ENCODE measurements at regions not wholly inside any gene's neighbourhood (a gene's known extent, or its start where the extent isn't known, plus 50 kb on each side); places are given as distances from the start of the nearest gene placed in this dataset.

- no peak overlapping the region for H3K27ac ChIP-seq (ENCODE audit: low read depth, low read length)
- no peak for DNase-seq (ENCODE audit: low read depth, low spot score)
- H3K9me3 ChIP-seq (ENCODE audit: control insufficient read depth, insufficient read depth, low read length): no peaks in the 10 kb centered on the region
- H3K4me3 ChIP-seq (ENCODE audit: low read depth, low read length): no peak overlapping the region
- H3K27me3 ChIP-seq (ENCODE audit: control insufficient read depth, insufficient read depth, low read length): no peaks in the 10 kb centered on the region
- ChIA-PET POLR2A (no interaction called here), CTCF (no interaction called here)
- TF ChIP-seq, protein P1, sequence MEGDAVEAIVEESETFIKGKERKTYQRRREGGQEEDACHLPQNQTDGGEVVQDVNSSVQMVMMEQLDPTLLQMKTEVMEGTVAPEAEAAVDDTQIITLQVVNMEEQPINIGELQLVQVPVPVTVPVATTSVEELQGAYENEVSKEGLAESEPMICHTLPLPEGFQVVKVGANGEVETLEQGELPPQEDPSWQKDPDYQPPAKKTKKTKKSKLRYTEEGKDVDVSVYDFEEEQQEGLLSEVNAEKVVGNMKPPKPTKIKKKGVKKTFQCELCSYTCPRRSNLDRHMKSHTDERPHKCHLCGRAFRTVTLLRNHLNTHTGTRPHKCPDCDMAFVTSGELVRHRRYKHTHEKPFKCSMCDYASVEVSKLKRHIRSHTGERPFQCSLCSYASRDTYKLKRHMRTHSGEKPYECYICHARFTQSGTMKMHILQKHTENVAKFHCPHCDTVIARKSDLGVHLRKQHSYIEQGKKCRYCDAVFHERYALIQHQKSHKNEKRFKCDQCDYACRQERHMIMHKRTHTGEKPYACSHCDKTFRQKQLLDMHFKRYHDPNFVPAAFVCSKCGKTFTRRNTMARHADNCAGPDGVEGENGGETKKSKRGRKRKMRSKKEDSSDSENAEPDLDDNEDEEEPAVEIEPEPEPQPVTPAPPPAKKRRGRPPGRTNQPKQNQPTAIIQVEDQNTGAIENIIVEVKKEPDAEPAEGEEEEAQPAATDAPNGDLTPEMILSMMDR (IDR thresholded peaks at IDR 0.05; ENCODE audit: low read depth, low read length): no peak
These were observed 249.3 kb upstream of the THBS1 start for GRCh38 chr15:39331584-39331983.

DNA sequence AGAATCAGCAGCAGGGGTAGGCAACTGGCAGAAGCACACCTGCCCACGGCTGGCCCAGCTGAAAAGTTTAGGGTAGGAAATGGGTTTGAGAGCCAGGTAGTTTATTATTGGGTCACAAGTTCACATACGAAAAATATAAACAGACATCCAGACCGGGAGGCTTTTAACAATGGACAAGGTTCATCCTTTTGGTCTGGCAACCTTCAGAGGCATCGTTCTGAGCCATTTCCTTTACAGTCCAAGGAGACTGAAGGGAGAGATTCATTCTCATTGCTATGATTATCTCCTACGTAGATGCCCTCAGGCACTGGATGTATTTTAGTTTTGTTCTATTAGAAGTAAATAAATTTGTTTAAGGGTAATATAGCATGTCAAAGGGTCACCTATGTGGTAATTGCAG, 248.0 kb upstream of the THBS1 start:
- TF ChIP-seq, protein P1 (IDR thresholded peaks at IDR 0.05; ENCODE audit: low read depth, low read length): no peak
- Histone ChIP-seq H3K27me3 (ENCODE audit: control insufficient read depth, insufficient read depth, low read length) (no peaks in the 10 kb centered on the region), H3K4me3 (ENCODE audit: low read depth, low read length) (no peak overlapping the region), H3K9me3 (ENCODE audit: control insufficient read depth, insufficient read depth, low read length) (no peaks in the 10 kb centered on the region), H3K27ac (ENCODE audit: low read depth, low read length) (no peak overlapping the region)
- POLR2A ChIA-PET: no interaction called here
- CTCF ChIA-PET: no interaction called here
- no peak for DNase-seq (ENCODE audit: low read depth, low spot score)

DNA sequence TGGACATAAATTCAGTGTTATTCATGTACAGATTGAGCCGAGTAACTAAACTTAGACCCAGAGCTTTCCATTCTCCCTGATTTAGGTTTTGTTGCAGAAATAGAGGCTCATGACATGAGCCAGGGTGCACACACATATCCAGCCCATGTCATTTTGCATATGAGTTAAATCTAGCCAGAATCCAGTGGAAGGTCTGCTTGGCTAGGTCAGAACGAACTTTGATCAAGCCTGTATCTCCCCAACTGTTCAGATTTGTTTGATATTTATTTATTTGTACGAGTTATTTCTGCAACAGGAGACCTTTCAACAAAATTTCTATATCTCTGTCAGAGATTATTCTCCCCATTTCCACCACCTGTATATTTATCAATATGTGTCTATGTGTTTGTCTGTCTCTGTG, 247.5 kb upstream of the THBS1 start:
- Histone ChIP-seq H3K9me3 (ENCODE audit: control insufficient read depth, insufficient read depth, low read length) (no peaks in the 10 kb centered on the region), H3K4me3 (ENCODE audit: low read depth, low read length) (no peak overlapping the region), H3K27ac (ENCODE audit: low read depth, low read length) (no peak overlapping the region), H3K27me3 (ENCODE audit: control insufficient read depth, insufficient read depth, low read length) (no peaks in the 10 kb centered on the region)
- CTCF ChIA-PET: no interaction called here
- POLR2A ChIA-PET: no interaction called here
- no peak for DNase-seq (ENCODE audit: low read depth, low spot score)
- TF ChIP-seq, protein P1 (IDR thresholded peaks at IDR 0.05; ENCODE audit: low read depth, low read length): no peak

GRCh38 chr15:39333896-39334295, 247.0 kb upstream of the THBS1 start:
- H3K9me3 ChIP-seq (ENCODE audit: control insufficient read depth, insufficient read depth, low read length): no peaks in the 10 kb centered on the region
- ChIA-PET POLR2A (no interaction called here), CTCF (interaction anchor here (0.7 kb wide), 1 partner anchor 234 kb away, joined by 4 read pairs; no protein-coding TSS in a partner anchor)
- TF ChIP-seq, protein P1 (IDR thresholded peaks at IDR 0.05; ENCODE audit: low read depth, low read length): no peak
- H3K27me3 ChIP-seq (ENCODE audit: control insufficient read depth, insufficient read depth, low read length): no peaks in the 10 kb centered on the region
- no peak overlapping the region for H3K27ac ChIP-seq (ENCODE audit: low read depth, low read length)
- DNase-seq (ENCODE audit: low read depth, low spot score): no peak
- H3K4me3 ChIP-seq (ENCODE audit: low read depth, low read length): no peak overlapping the region

- TF ChIP-seq, protein P1 (IDR thresholded peaks at IDR 0.05; ENCODE audit: low read depth, low read length): no peak
- no peaks in the 10 kb centered on the region; the same call in none of the 2 replicates for H3K9me3 ChIP-seq (ENCODE audit: control insufficient read depth, insufficient read depth, low read length)
- CTCF ChIA-PET: no interaction called here
- H3K27me3 ChIP-seq (ENCODE audit: control insufficient read depth, insufficient read depth, low read length): no peaks in the 10 kb centered on the region
- POLR2A ChIA-PET: no interaction called here
- H3K27ac ChIP-seq (ENCODE audit: low read depth, low read length): no peak overlapping the region
- no peak for DNase-seq (ENCODE audit: low read depth, low spot score)
- no peak overlapping the region for H3K4me3 ChIP-seq (ENCODE audit: low read depth, low read length)
These were observed 244.0 kb upstream of the THBS1 start for GRCh38 chr15:39336926-39337325.
